ENCODE measurements at regions not wholly inside any gene's neighbourhood (a gene's known extent, or its start where the extent isn't known, plus 50 kb on each side); places are given as distances from the start of the nearest gene placed in this dataset.

DNA sequence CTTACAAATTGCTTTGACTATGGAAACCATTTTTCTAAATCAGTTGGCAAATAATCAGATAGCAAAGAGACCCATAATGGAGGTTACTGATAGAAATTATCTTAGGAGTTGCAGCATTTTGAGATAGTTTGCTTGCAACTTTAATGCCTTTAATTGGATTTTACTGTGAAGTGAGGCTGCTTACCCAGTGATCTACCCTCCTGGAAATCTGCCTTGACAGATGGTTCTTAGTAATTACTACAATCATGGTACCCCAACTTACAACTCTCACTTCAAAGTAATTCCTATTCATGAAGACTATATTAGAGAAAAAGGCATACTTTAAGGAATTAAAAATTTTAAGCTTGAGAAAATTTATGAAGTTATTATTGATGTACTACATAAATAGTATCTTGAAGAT lies 1288.6 kb upstream of the CDH2 start:
- H3K4me3 ChIP-seq (ENCODE audit: low read depth, low read length) = no peak overlapping the region
- H3K27me3 ChIP-seq (ENCODE audit: control insufficient read depth, insufficient read depth, low read length) = no peaks in the 10 kb centered on the region
- TF ChIP-seq, protein P1, sequence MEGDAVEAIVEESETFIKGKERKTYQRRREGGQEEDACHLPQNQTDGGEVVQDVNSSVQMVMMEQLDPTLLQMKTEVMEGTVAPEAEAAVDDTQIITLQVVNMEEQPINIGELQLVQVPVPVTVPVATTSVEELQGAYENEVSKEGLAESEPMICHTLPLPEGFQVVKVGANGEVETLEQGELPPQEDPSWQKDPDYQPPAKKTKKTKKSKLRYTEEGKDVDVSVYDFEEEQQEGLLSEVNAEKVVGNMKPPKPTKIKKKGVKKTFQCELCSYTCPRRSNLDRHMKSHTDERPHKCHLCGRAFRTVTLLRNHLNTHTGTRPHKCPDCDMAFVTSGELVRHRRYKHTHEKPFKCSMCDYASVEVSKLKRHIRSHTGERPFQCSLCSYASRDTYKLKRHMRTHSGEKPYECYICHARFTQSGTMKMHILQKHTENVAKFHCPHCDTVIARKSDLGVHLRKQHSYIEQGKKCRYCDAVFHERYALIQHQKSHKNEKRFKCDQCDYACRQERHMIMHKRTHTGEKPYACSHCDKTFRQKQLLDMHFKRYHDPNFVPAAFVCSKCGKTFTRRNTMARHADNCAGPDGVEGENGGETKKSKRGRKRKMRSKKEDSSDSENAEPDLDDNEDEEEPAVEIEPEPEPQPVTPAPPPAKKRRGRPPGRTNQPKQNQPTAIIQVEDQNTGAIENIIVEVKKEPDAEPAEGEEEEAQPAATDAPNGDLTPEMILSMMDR (IDR thresholded peaks at IDR 0.05; ENCODE audit: insufficient read depth, low read length, poor library complexity, severe bottlenecking) = no peak
- DNase-seq (ENCODE audit: low read depth) = no peak
- no peaks in the 10 kb centered on the region for H3K36me3 ChIP-seq (ENCODE audit: control insufficient read depth, insufficient read depth, low read length)

DNA sequence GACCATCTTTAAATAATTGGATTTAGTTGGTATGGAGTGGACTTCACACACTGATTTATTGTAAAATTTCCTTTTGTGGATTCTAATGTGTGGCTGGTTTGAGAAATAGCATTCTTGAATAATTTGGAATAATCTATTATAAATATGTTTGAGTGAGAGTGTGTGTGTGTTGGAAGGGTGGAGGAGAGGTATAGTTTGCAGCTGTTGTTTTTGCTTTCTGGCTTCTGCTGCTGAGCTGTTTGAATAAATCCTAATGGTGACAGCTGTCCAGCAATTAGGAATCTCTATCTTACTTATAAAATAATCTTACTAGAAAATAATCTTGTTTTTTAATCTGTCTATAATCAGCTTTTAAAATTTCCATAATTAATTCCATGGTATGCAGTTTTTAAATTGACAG lies 1283.0 kb upstream of the CDH2 start:
- no peaks in the 10 kb centered on the region for H3K27me3 ChIP-seq (ENCODE audit: control insufficient read depth, insufficient read depth, low read length)
- no peak overlapping the region for H3K4me3 ChIP-seq (ENCODE audit: low read depth, low read length)
- no peak for DNase-seq (ENCODE audit: low read depth)
- no peaks in the 10 kb centered on the region for H3K36me3 ChIP-seq (ENCODE audit: control insufficient read depth, insufficient read depth, low read length)
- TF ChIP-seq, protein P1 (IDR thresholded peaks at IDR 0.05; ENCODE audit: insufficient read depth, low read length, poor library complexity, severe bottlenecking) = no peak

DNA sequence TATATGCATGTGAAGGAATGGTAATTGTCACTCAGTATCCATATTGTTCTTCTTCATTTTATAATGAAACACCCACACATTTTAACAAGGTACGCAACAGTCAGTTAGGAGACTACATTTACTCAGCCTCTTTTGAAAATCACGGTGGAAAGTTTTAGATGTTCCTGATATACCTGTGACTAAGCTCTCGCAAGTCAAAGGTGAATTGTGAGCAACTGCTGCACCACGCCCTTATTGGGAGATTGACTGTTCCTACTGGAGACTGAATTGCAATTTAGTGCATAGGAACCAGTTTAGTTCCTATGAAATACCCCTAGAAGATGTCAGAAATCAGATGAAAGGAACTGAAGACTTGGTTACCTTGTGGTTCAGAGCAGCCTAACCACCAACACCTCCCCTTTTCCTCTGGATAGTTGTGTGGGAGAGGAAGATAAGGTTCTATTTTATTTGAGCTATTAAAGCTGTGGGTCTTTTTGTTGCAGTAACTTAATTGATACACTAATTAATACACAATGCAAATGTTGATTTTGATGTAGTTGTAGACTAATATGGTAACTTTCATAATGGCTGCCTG lies 1280.5 kb upstream of the CDH2 start:
- H3K4me3 ChIP-seq (ENCODE audit: low read depth, low read length) = no peak overlapping the region
- H3K27me3 ChIP-seq (ENCODE audit: control insufficient read depth, insufficient read depth, low read length) = no peaks in the 10 kb centered on the region
- DNase-seq (ENCODE audit: low read depth) = no peak
- no peaks in the 10 kb centered on the region for H3K36me3 ChIP-seq (ENCODE audit: control insufficient read depth, insufficient read depth, low read length)
- TF ChIP-seq, protein P1 (IDR thresholded peaks at IDR 0.05; ENCODE audit: insufficient read depth, low read length, poor library complexity, severe bottlenecking) = no peak

DNA sequence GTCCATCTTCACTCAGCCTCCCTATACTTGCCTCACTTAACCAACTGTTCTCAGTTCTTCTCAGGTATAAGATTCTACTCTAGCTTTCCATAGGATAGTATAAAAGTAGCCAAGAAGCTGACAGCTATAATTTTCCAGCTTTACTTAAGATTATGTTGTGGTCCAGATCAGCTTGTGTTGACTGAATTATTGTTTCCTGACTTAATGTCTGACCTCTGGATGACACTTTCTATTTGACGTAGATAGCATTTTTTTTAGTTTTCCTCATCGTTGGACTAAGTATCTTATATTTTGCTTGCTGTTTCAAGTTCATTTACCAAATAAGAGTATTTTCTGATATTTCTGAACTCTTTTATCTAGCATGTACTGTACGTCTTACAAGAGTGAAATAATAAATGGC lies 1272.5 kb upstream of the CDH2 start:
- TF ChIP-seq, protein P1 (IDR thresholded peaks at IDR 0.05; ENCODE audit: insufficient read depth, low read length, poor library complexity, severe bottlenecking) = no peak
- H3K27me3 ChIP-seq (ENCODE audit: control insufficient read depth, insufficient read depth, low read length) = no peaks in the 10 kb centered on the region
- H3K36me3 ChIP-seq (ENCODE audit: control insufficient read depth, insufficient read depth, low read length) = no peaks in the 10 kb centered on the region
- no peak overlapping the region for H3K4me3 ChIP-seq (ENCODE audit: low read depth, low read length)
- DNase-seq (ENCODE audit: low read depth) = no peak

DNA sequence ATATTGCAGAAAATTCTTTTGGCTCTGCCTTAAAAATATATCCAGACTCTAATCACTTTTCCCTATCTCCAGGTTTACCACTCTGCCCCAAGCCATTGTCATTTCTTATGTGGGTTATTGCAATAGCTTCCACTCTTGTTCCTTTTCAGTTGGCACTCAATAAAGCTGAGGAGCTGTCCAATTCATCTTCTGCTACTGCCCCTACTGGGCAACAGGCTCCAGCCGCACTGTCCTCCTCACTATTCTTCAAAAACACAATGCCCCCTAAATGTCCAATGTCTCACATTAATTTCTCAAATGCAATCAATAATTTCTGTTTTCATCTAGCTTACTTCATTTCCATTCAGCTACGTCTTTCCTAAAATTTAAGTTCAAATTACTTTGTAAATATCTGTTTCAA lies 1262.5 kb upstream of the CDH2 start:
- DNase-seq (ENCODE audit: low read depth) = no peak
- no peak overlapping the region for H3K4me3 ChIP-seq (ENCODE audit: low read depth, low read length)
- TF ChIP-seq, protein P1 (IDR thresholded peaks at IDR 0.05; ENCODE audit: insufficient read depth, low read length, poor library complexity, severe bottlenecking) = peak; percentile 26
- H3K36me3 ChIP-seq (ENCODE audit: control insufficient read depth, insufficient read depth, low read length) = no peaks in the 10 kb centered on the region
- no peaks in the 10 kb centered on the region for H3K27me3 ChIP-seq (ENCODE audit: control insufficient read depth, insufficient read depth, low read length)

DNA sequence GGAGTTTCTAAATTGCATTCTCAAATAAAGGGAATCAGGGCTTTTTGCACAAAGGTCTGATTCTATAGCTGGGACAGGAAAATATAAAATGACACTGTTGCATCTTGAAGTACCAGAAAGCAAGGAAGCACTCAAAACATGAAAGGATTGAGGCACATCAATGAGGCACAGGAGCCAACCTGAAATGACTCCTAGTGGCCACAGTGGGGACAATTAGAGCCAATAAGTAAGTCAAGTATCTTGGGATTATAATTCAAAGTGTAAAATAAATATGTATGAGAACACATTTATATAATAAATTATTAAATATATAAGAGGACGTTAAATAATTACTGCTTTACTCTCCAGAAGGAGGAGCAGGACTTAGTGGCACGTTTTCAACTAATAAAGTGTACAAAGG lies 1259.5 kb upstream of the CDH2 start:
- Histone ChIP-seq H3K27me3 (ENCODE audit: control insufficient read depth, insufficient read depth, low read length) (no peaks in the 10 kb centered on the region), H3K4me3 (ENCODE audit: low read depth, low read length) (no peak overlapping the region)
- TF ChIP-seq, protein P1 (IDR thresholded peaks at IDR 0.05; ENCODE audit: insufficient read depth, low read length, poor library complexity, severe bottlenecking) = no peak

More for the DNA sequence above, 1259.5 kb upstream of the CDH2 start:
- H3K36me3 ChIP-seq (ENCODE audit: control insufficient read depth, insufficient read depth, low read length) = no peaks in the 10 kb centered on the region
- DNase-seq (ENCODE audit: low read depth) = no peak
